Liver (tissue), 8 donors: ENCODE measurements at regions not wholly inside any gene's neighbourhood (a gene's known extent, or its start where the extent isn't known, plus 50 kb on each side); places are given as distances from the start of the nearest gene placed in this dataset.

Source experiments
- DNase-seq: peaks from one replicate; pipeline ENCODE4 v3.0.0-alpha.2; 2017; ENCODE audit warnings: low spot score
- H3K27ac ChIP-seq, 2 donors: one replicate each; pipeline ENCODE4 v1.7.0; 2013; ENCODE audit warnings: inconsistent platforms in 2 of 2, low read length in 2 of 2, control low read depth in 1 of 2, low read depth in 1 of 2, mild to moderate bottlenecking in 1 of 2
- H3K27me3 ChIP-seq, 4 donors: one replicate each; pipeline versions ENCODE4 v1.6.1 to v1.7.0; 2013; ENCODE audit warnings: low read length in 3 of 4, inconsistent platforms in 1 of 4, mild to moderate bottlenecking in 1 of 4, moderate library complexity in 1 of 4; ENCODE audit not compliant: control insufficient read depth in 4 of 4, insufficient read depth in 4 of 4
- H3K36me3 ChIP-seq, 4 donors: one replicate each; pipeline versions ENCODE4 v1.6.1 to v1.7.0; 2013; ENCODE audit warnings: low read length in 3 of 4, mild to moderate bottlenecking in 3 of 4, low read depth in 1 of 4, moderate library complexity in 1 of 4; ENCODE audit not compliant: control insufficient read depth in 4 of 4, insufficient read depth in 3 of 4
- H3K4me1 ChIP-seq, 4 donors: one replicate each; pipeline versions ENCODE4 v1.6.1 to v1.7.0; 2013; ENCODE audit warnings: low read length in 3 of 4, mild to moderate bottlenecking in 3 of 4, moderate library complexity in 1 of 4; ENCODE audit not compliant: control insufficient read depth in 4 of 4, insufficient read depth in 4 of 4
- H3K4me3 ChIP-seq, 3 donors: one replicate each; pipeline versions ENCODE4 v1.6.1 to v1.7.0; 2013; ENCODE audit warnings: low read length in 3 of 3, control low read depth in 1 of 3, low read depth in 1 of 3, mild to moderate bottlenecking in 1 of 3
- H3K9ac ChIP-seq, 2 donors: one replicate each; pipeline ENCODE4 v1.7.0; 2013; ENCODE audit warnings: low read length in 2 of 2, mild to moderate bottlenecking in 2 of 2, moderate library complexity in 2 of 2, control low read depth in 1 of 2, low read depth in 1 of 2
- H3K9me3 ChIP-seq, 4 donors: one replicate each; pipeline versions ENCODE4 v1.6.1 to v1.7.0; 2013; ENCODE audit warnings: low read length in 3 of 4; ENCODE audit not compliant: control insufficient read depth in 4 of 4
- ATF3 ChIP-seq: IDR thresholded peaks from 2 replicates; pipeline ENCODE4 v1.6.1; 2016; ENCODE audit warnings: antibody characterized with exemption
- CTCF ChIP-seq: fragments of 150-350 bp; IDR thresholded peaks from 2 replicates; pipeline ENCODE4 v1.5.1; 2017; ENCODE audit warnings: improper control_type of control experiment, low read depth, low read length; ENCODE audit not compliant: missing input control
- EGR1 ChIP-seq, 2 donors: IDR thresholded peaks; 2 replicates each; pipeline ENCODE4 v1.6.1; 2016 to 2018; ENCODE audit warnings: antibody characterized with exemption in 2 of 2, low read depth in 2 of 2
- FOXA1 ChIP-seq: IDR thresholded peaks from 2 replicates; pipeline ENCODE4 v1.6.1; 2016; ENCODE audit warnings: antibody characterized with exemption
- FOXA2 ChIP-seq: IDR thresholded peaks from 2 replicates; pipeline ENCODE4 v1.6.1; 2016; ENCODE audit warnings: antibody characterized with exemption
- HNF4A ChIP-seq, 2 donors: conservative IDR thresholded peaks; 2 replicates each; pipeline ENCODE4 v1.6.1; 2016; ENCODE audit warnings: antibody characterized with exemption in 2 of 2, mild to moderate bottlenecking in 2 of 2
- HNF4G ChIP-seq: IDR thresholded peaks from 2 replicates; pipeline ENCODE4 v1.6.1; 2016; ENCODE audit warnings: antibody characterized with exemption
- JUND ChIP-seq, 2 donors: IDR thresholded peaks; 2 replicates each; pipeline ENCODE4 v1.6.1; 2016; ENCODE audit warnings: antibody characterized with exemption in 2 of 2
- MAX ChIP-seq: IDR thresholded peaks from 2 replicates; pipeline ENCODE4 v1.6.1; 2016; ENCODE audit warnings: antibody characterized with exemption
- RAD21 ChIP-seq, 2 donors: IDR thresholded peaks; 2 replicates each; pipeline ENCODE4 v1.6.1; 2016; ENCODE audit warnings: antibody characterized with exemption in 2 of 2, mild to moderate bottlenecking in 2 of 2
- REST ChIP-seq: IDR thresholded peaks from 2 replicates; pipeline ENCODE4 v1.6.1; 2016; ENCODE audit warnings: antibody characterized with exemption, mild to moderate bottlenecking
- RXRA ChIP-seq, 2 donors: IDR thresholded peaks; 2 replicates each; pipeline ENCODE4 v1.6.1; 2017 to 2018; ENCODE audit warnings: antibody characterized with exemption in 2 of 2, mild to moderate bottlenecking in 1 of 2
- SP1 ChIP-seq: IDR thresholded peaks from 2 replicates; pipeline ENCODE4 v1.6.1; 2018; ENCODE audit warnings: antibody characterized with exemption, mild to moderate bottlenecking
- TAF1 ChIP-seq: conservative IDR thresholded peaks from 2 replicates; pipeline ENCODE4 v1.6.1; 2016; ENCODE audit warnings: antibody characterized with exemption, mild to moderate bottlenecking
- YY1 ChIP-seq: IDR thresholded peaks from 2 replicates; pipeline ENCODE4 v1.6.1; 2016; ENCODE audit warnings: antibody characterized with exemption, mild to moderate bottlenecking
- WGBS: extraction: QIAGEN DNeasy Blood & Tissue Kit; methylation state at CpG from one replicate; pipeline ENCODE4 v1.1.7; 2013; 5-methylcytosine and 5-hydroxymethylcytosine counted together
- donor health status: healthy.
- donor health status: healthy.
- donor health status: healthy.
- donor health status: healthy.
- donor health status: healthy.

GRCh38 chr2:220980966-220981675 lies 591.0 kb downstream of the EPHA4 start:
- H3K36me3 ChIP-seq: no peaks in the 10 kb centered on the region
- TF ChIP-seq FOXA2 (no peak), EGR1 (IDR thresholded peaks at IDR 0.05; ENCODE audit: low read depth in 2 of 2) (no peak), SP1 (no peak)
- no peak overlapping the region for H3K9ac ChIP-seq
- H3K27me3 ChIP-seq: peaks cover 0 to 6% (median 2%) of the 10 kb centered on the region in 4 donors
- H3K4me3 ChIP-seq: no peak overlapping the region
- WGBS: 73% methylated on average over 4 of the region's 4 CpGs
- H3K4me1 ChIP-seq: no peaks in the 10 kb centered on the region
- peaks cover 0 to 10% (median 1%) of the 10 kb centered on the region in 4 donors for H3K9me3 ChIP-seq
- H3K27ac ChIP-seq: no peak overlapping the region
- DNase-seq: no peak

GRCh38 chr2:220981926-220982325 lies 590.2 kb downstream of the EPHA4 start:
- Histone ChIP-seq H3K27me3 (peaks cover 0 to 6% (median 2%) of the 10 kb centered on the region in 4 donors), H3K4me1 (no peaks in the 10 kb centered on the region), H3K9me3 (peaks cover 0 to 10% (median 1%) of the 10 kb centered on the region in 4 donors), H3K9ac (no peak overlapping the region), H3K4me3 (no peak overlapping the region), H3K27ac (no peak overlapping the region), H3K36me3 (no peaks in the 10 kb centered on the region)
- TF ChIP-seq RXRA (IDR thresholded peaks at IDR 0.05) (no peak), REST (no peak), EGR1 (IDR thresholded peaks at IDR 0.05; ENCODE audit: low read depth in 2 of 2) (no peak), RAD21 (IDR thresholded peaks at IDR 0.05) (no peak), MAX (no peak), HNF4G (no peak), HNF4A (conservative IDR thresholded peaks at IDR 0.05) (no peak)
- 84% methylated on average over 6 of the region's 6 CpGs for WGBS
- DNase-seq: no peak

GRCh38 chr2:220985561-220985960 lies 586.5 kb downstream of the EPHA4 start:
- no peaks in the 10 kb centered on the region for H3K9me3 ChIP-seq
- no peak for DNase-seq
- no peak overlapping the region for H3K9ac ChIP-seq
- no peak for TF ChIP-seq MAX
- no peak for TF ChIP-seq JUND (IDR thresholded peaks at IDR 0.05)
- no peak for TF ChIP-seq HNF4G
- TF ChIP-seq REST: no peak
- TF ChIP-seq RXRA (IDR thresholded peaks at IDR 0.05): no peak
- TF ChIP-seq CTCF: no peak
- no peak for TF ChIP-seq FOXA1
- no peak for TF ChIP-seq ATF3
- no peak for TF ChIP-seq FOXA2
- TF ChIP-seq RAD21 (IDR thresholded peaks at IDR 0.05): no peak
- TF ChIP-seq HNF4A (conservative IDR thresholded peaks at IDR 0.05): no peak
- no peak for TF ChIP-seq YY1
- no peak for TF ChIP-seq TAF1
- H3K4me3 ChIP-seq: no peak overlapping the region
- H3K27me3 ChIP-seq: peaks cover 0 to 3% (median 0%) of the 10 kb centered on the region in 4 donors
- no peaks in the 10 kb centered on the region for H3K4me1 ChIP-seq
- WGBS: 66% methylated on average over 4 of the region's 4 CpGs
- no peak overlapping the region for H3K27ac ChIP-seq
- H3K36me3 ChIP-seq: no peaks in the 10 kb centered on the region
